ENCODE measurements at regions not wholly inside any gene's neighbourhood (a gene's known extent, or its start where the extent isn't known, plus 50 kb on each side); places are given as distances from the start of the nearest gene placed in this dataset.

- no TSS peak for BruUV-seq (replicated peaks)
- H3K4me2 ChIP-seq (ENCODE audit: low read length), result no peak overlapping the region
- no peak overlapping the region for H3K4me3 ChIP-seq (replicated peaks in 1 of 2; ENCODE audit: low read depth in 1 of 2, low read length in 2 of 2)
- no peaks in the 10 kb centered on the region for H3K79me2 ChIP-seq (ENCODE audit: insufficient read depth, low read length)
- intact Hi-C loops (cut with micrococcal nuclease), result no loop called here
- TF ChIP-seq ZFX (IDR thresholded peaks at IDR 0.05), result no peak
- no peak for TF ChIP-seq CEBPB (IDR thresholded peaks at IDR 0.05; ENCODE audit: low read depth)
- TF ChIP-seq ELF1 (IDR thresholded peaks at IDR 0.05; ENCODE audit: borderline replicate concordance, low read depth), result no peak
- TF ChIP-seq TCF7L2 (IDR thresholded peaks at IDR 0.05; ENCODE audit: borderline replicate concordance, extremely low read depth, insufficient read depth, insufficient read length), result no peak
- no peak for TF ChIP-seq EZH2 (IDR thresholded peaks at IDR 0.05)
- TF ChIP-seq, protein P1, sequence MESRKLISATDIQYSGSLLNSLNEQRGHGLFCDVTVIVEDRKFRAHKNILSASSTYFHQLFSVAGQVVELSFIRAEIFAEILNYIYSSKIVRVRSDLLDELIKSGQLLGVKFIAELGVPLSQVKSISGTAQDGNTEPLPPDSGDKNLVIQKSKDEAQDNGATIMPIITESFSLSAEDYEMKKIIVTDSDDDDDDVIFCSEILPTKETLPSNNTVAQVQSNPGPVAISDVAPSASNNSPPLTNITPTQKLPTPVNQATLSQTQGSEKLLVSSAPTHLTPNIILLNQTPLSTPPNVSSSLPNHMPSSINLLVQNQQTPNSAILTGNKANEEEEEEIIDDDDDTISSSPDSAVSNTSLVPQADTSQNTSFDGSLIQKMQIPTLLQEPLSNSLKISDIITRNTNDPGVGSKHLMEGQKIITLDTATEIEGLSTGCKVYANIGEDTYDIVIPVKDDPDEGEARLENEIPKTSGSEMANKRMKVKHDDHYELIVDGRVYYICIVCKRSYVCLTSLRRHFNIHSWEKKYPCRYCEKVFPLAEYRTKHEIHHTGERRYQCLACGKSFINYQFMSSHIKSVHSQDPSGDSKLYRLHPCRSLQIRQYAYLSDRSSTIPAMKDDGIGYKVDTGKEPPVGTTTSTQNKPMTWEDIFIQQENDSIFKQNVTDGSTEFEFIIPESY (IDR thresholded peaks at IDR 0.05; ENCODE audit: extremely low read depth, insufficient replicate concordance, low read length), result no peak
- no peak for TF ChIP-seq POLR2A (IDR thresholded peaks at IDR 0.05; ENCODE audit: borderline replicate concordance, extremely low read depth, insufficient read depth, insufficient read length)
- TF ChIP-seq SP1 (IDR thresholded peaks at IDR 0.05; ENCODE audit: low read depth), result no peak
- no peak for TF ChIP-seq YY1 (IDR thresholded peaks at IDR 0.05; ENCODE audit: extremely low read depth, insufficient replicate concordance, low read depth, low read length)
- TF ChIP-seq, protein P2, sequence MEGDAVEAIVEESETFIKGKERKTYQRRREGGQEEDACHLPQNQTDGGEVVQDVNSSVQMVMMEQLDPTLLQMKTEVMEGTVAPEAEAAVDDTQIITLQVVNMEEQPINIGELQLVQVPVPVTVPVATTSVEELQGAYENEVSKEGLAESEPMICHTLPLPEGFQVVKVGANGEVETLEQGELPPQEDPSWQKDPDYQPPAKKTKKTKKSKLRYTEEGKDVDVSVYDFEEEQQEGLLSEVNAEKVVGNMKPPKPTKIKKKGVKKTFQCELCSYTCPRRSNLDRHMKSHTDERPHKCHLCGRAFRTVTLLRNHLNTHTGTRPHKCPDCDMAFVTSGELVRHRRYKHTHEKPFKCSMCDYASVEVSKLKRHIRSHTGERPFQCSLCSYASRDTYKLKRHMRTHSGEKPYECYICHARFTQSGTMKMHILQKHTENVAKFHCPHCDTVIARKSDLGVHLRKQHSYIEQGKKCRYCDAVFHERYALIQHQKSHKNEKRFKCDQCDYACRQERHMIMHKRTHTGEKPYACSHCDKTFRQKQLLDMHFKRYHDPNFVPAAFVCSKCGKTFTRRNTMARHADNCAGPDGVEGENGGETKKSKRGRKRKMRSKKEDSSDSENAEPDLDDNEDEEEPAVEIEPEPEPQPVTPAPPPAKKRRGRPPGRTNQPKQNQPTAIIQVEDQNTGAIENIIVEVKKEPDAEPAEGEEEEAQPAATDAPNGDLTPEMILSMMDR (IDR thresholded peaks at IDR 0.05 in 2 of 3, conservative IDR thresholded peaks at IDR 0.05 in 1 of 3; ENCODE audit: borderline replicate concordance in 1 of 3, insufficient read depth in 1 of 3, low read depth in 2 of 3, low read length in 2 of 3), result no peak
- no peaks in the 10 kb centered on the region for H3K36me3 ChIP-seq (ENCODE audit: control insufficient read depth in 1 of 2, insufficient read depth in 2 of 2, low read length in 2 of 2)
- RAD21 ChIA-PET (ENCODE audit: low non-redundant PET in 1 of 2, low total read pairs in 2 of 2, uncharacterized antibody in 2 of 2, unreplicated experiment in 2 of 2), result no interaction called here
- H3K9ac ChIP-seq (ENCODE audit: low read length), result no peak overlapping the region
- no peaks in the 10 kb centered on the region for H3K9me2 ChIP-seq (ENCODE audit: insufficient read depth)
- H3K27ac ChIP-seq (ENCODE audit: low read depth, low read length), result no peak overlapping the region
- DNase-seq (ENCODE audit: low read depth, low spot score) (no peak), ATAC-seq (no peak)
- CTCF ChIA-PET, result no interaction called here
- no peaks in the 10 kb centered on the region for H3K4me1 ChIP-seq (ENCODE audit: control insufficient read depth in 1 of 2, insufficient read depth in 2 of 2, low read length in 2 of 2)
- no peaks in the 10 kb centered on the region for H3K9me3 ChIP-seq (ENCODE audit: control insufficient read depth in 1 of 2, insufficient read depth in 1 of 2, low read depth in 1 of 2, low read length in 2 of 2)
- H3K27me3 ChIP-seq (ENCODE audit: insufficient read depth, low read length), result no peaks in the 10 kb centered on the region
- H2AFZ ChIP-seq (ENCODE audit: low read depth, low read length, poor library complexity, severe bottlenecking), result no peak overlapping the region
- POLR2A ChIA-PET, result no interaction called here
- no peaks in the 10 kb centered on the region for H4K20me1 ChIP-seq (ENCODE audit: insufficient read depth)
Measured at GRCh38 chr1:63023171-63023570, 239.2 kb downstream of the ATG4C start.
